Fibroblast of skin of left biceps (primary cell): ENCODE measurements at regions not wholly inside any gene's neighbourhood (a gene's known extent, or its start where the extent isn't known, plus 50 kb on each side); places are given as distances from the start of the nearest gene placed in this dataset.
"Not testable (repeated sequence)": the region's sequence is repeated elsewhere in the genome, so short reads cannot be mapped to it uniquely, and the experiment has no call there.

Source experiments
- DNase-seq, 2 experiments: peaks; one replicate each; pipeline ENCODE4 v3.0.0-alpha.2; 2013; ENCODE audit warnings: low read depth in 2 of 2

GRCh38 chr15:93362821-93363220, 273.8 kb upstream of the RGMA start:
- no peak for DNase-seq

- DNase-seq = no peak
These were observed 273.2 kb upstream of the RGMA start for GRCh38 chr15:93362203-93362602.

- no peak for DNase-seq
These were observed 272.7 kb upstream of the RGMA start for GRCh38 chr15:93361703-93362102.

- DNase-seq = no peak
These were observed 272.0 kb upstream of the RGMA start for GRCh38 chr15:93360976-93361375.

GRCh38 chr15:93360318-93360717, 271.3 kb upstream of the RGMA start:
- DNase-seq = no peak

GRCh38 chr15:93359425-93360131, 270.6 kb upstream of the RGMA start:
- peak; percentile 21 to 26 for DNase-seq

GRCh38 chr15:93359060-93359408, 270.0 kb upstream of the RGMA start:
- DNase-seq = no peak

- peak; percentile 24 to 46 for DNase-seq
These were observed 269.4 kb upstream of the RGMA start for GRCh38 chr15:93358166-93359059.

- DNase-seq = no peak
These were observed 259.9 kb upstream of the RGMA start for GRCh38 chr15:93348711-93349545.

GRCh38 chr15:93347986-93348385, 259.0 kb upstream of the RGMA start:
- no peak for DNase-seq

GRCh38 chr15:93345981-93346380, 257.0 kb upstream of the RGMA start:
- DNase-seq = no peak

- DNase-seq = not testable (repeated sequence)
These were observed 254.4 kb upstream of the RGMA start for GRCh38 chr15:93343402-93343801.

- DNase-seq = no peak
These were observed 252.2 kb upstream of the RGMA start for GRCh38 chr15:93341164-93341563.

GRCh38 chr15:93340406-93340805, 251.4 kb upstream of the RGMA start:
- no peak for DNase-seq

- DNase-seq = no peak
These were observed 244.8 kb upstream of the RGMA start for GRCh38 chr15:93333796-93334195.

- not testable (repeated sequence) for DNase-seq
These were observed 244.1 kb upstream of the RGMA start for GRCh38 chr15:93333126-93333525.

- no peak for DNase-seq
These were observed 243.2 kb upstream of the RGMA start for GRCh38 chr15:93332168-93332553.

- DNase-seq = no peak
These were observed 242.6 kb upstream of the RGMA start for GRCh38 chr15:93331545-93332167.

GRCh38 chr15:93330912-93331544, 242.0 kb upstream of the RGMA start:
- no peak for DNase-seq

GRCh38 chr15:93327364-93327763, 238.4 kb upstream of the RGMA start:
- DNase-seq = no peak
